Astrocyte of the cerebellum (primary cell): ENCODE measurements at regions not wholly inside any gene's neighbourhood (a gene's known extent, or its start where the extent isn't known, plus 50 kb on each side); places are given as distances from the start of the nearest gene placed in this dataset.
"Not testable (repeated sequence)": the region's sequence is repeated elsewhere in the genome, so short reads cannot be mapped to it uniquely, and the experiment has no call there.

ENCODE experiments used
- DNase-seq: peaks from one replicate; pipeline ENCODE4 v3.0.0-alpha.2; 2011; ENCODE audit warnings: low read depth
- H3K4me3 ChIP-seq: 2 replicates; pipeline ENCODE4 v1.5.1; 2011; ENCODE audit warnings: mild to moderate bottlenecking, low read depth, low read length, moderate library complexity
- CTCF ChIP-seq: IDR thresholded peaks from 2 replicates; pipeline ENCODE4 v1.5.1; 2012; ENCODE audit warnings: low read length, low read depth, moderate library complexity, mild to moderate bottlenecking; ENCODE audit errors: missing control alignments
- in situ Hi-C: cut with HindIII; loops from 2 replicates; pipeline ENCODE4 v1.10.0; 2017; ENCODE audit warnings: low sequenced_read_pairs

- no peak for DNase-seq
- no peak overlapping the region for H3K4me3 ChIP-seq
- in situ Hi-C loops, result no loop called here
- no peak for TF ChIP-seq CTCF
Observed at GRCh38 chr5:28402590-28403301, 1364.4 kb upstream of the CDH9 start.

- no peak for DNase-seq
- TF ChIP-seq CTCF, result no peak
- in situ Hi-C loops, result no loop called here
Observed at GRCh38 chr5:28400076-28400475, 1361.7 kb upstream of the CDH9 start.

GRCh38 chr5:28399211-28399610, 1360.8 kb upstream of the CDH9 start:
- no peak overlapping the region for H3K4me3 ChIP-seq
- in situ Hi-C loops, result no loop called here
- no peak for TF ChIP-seq CTCF
- no peak for DNase-seq

More at GRCh38 chr5:28400076-28400475, 1361.7 kb upstream of the CDH9 start:
- no peak overlapping the region for H3K4me3 ChIP-seq

- in situ Hi-C loops, result no loop called here
Observed at GRCh38 chr5:28398185-28398584, 1359.8 kb upstream of the CDH9 start.

GRCh38 chr5:28397502-28397941, 1359.1 kb upstream of the CDH9 start:
- in situ Hi-C loops, result no loop called here
- DNase-seq, result peak; percentile 72
- no peak for TF ChIP-seq CTCF
- H3K4me3 ChIP-seq, result no peak overlapping the region

More at GRCh38 chr5:28398185-28398584, 1359.8 kb upstream of the CDH9 start:
- TF ChIP-seq CTCF, result no peak
- DNase-seq, result no peak
- H3K4me3 ChIP-seq, result no peak overlapping the region

- H3K4me3 ChIP-seq, result no peak overlapping the region
- TF ChIP-seq CTCF, result no peak
- in situ Hi-C loops, result no loop called here
- no peak for DNase-seq
Observed at GRCh38 chr5:28391277-28391676, 1352.9 kb upstream of the CDH9 start.

GRCh38 chr5:28390341-28390740, 1352.0 kb upstream of the CDH9 start:
- no peak for TF ChIP-seq CTCF
- DNase-seq, result no peak
- in situ Hi-C loops, result no loop called here
- H3K4me3 ChIP-seq, result no peak overlapping the region

GRCh38 chr5:28389727-28390126, 1351.3 kb upstream of the CDH9 start:
- H3K4me3 ChIP-seq, DNase-seq, in situ Hi-C loops: not testable (repeated sequence)
